ENCODE measurements at regions not wholly inside any gene's neighbourhood (a gene's known extent, or its start where the extent isn't known, plus 50 kb on each side); places are given as distances from the start of the nearest gene placed in this dataset.

DNA sequence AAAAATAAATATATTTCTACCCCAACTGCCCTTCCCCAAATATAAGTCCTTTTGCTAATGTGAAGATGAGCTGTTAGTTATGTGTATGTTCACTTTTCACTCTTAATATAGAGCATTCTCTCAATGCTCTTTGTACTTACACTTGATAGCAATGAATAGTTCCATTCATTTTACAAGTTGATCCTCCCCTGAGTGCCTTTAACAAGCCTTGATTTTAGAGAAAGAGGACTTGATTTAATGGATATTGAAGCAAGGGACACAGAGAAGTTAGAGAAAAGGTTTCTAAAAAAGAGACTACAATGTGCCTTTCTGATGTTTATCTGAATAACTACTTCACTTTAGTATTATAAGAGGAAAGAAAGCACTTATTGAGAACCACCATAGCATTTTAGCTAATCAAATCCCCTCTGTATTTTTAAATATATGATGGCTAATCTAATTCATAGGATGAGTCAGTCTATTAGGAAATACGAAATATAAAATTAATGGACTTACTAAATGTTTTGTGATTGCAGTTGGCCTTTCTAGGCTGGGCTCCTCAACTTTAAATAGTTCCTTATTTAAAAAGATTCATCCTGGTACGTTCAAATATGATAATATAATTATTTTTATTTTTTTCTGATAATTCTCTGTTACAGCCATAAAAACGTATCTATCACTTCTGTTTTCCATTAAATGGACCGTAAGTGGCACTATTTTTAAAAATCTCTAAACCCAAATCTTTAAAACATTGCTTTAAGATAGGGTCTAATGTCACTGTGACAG, 1097.8 kb upstream of the SLC10A2 start:
- TF ChIP-seq FOXM1 (IDR thresholded peaks at IDR 0.05; ENCODE audit: borderline replicate concordance, low read depth): no peak
- TF ChIP-seq TEAD4 (IDR thresholded peaks at IDR 0.05): no peak
- TF ChIP-seq EP300 (IDR thresholded peaks at IDR 0.05; ENCODE audit: borderline replicate concordance): no peak
- no peak for TF ChIP-seq EGR1 (IDR thresholded peaks at IDR 0.05)
- no peak for TF ChIP-seq YY1 (IDR thresholded peaks at IDR 0.05; ENCODE audit: low read depth)
- TF ChIP-seq NFIC (IDR thresholded peaks at IDR 0.05): no peak
- no peak for TF ChIP-seq CEBPB (IDR thresholded peaks at IDR 0.05)
- no peak for TF ChIP-seq REST (IDR thresholded peaks at IDR 0.05; ENCODE audit: low read depth)
- no peak for TF ChIP-seq TAF1 (IDR thresholded peaks at IDR 0.05; ENCODE audit: low read depth)
- TF ChIP-seq CREB1 (IDR thresholded peaks at IDR 0.05; ENCODE audit: low read depth): no peak
- no peak for TF ChIP-seq MAX (IDR thresholded peaks at IDR 0.05)
- no peak for TF ChIP-seq USF1 (IDR thresholded peaks at IDR 0.05)
- TF ChIP-seq ZBTB7A (IDR thresholded peaks at IDR 0.05; ENCODE audit: low read depth): no peak
- TF ChIP-seq TCF12 (IDR thresholded peaks at IDR 0.05; ENCODE audit: low read depth): no peak
- TF ChIP-seq RAD21 (IDR thresholded peaks at IDR 0.05; ENCODE audit: low read depth): no peak

DNA sequence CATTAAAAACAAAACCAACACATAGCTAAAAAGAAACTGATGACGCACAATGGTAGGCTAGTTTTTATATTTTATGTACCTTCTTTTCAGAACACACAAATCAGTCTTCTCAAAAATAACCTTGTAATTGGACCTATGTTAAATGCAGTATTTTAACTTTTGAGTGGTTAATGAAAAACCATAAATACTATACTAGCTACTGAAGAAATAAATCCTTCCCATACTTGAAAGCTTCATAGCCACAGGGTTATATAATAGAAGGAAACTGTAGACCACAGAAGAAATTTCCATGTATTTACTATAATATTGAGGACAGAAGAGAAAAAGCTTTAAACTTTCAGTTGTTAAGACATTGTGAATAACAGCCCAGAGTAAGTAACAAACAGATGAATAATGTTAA, 1094.3 kb upstream of the SLC10A2 start:
- no peak for TF ChIP-seq CEBPB (IDR thresholded peaks at IDR 0.05)
- TF ChIP-seq REST (IDR thresholded peaks at IDR 0.05; ENCODE audit: low read depth): no peak
- TF ChIP-seq NFIC (IDR thresholded peaks at IDR 0.05): no peak
- no peak for TF ChIP-seq EP300 (IDR thresholded peaks at IDR 0.05; ENCODE audit: borderline replicate concordance)
- no peak for TF ChIP-seq CREB1 (IDR thresholded peaks at IDR 0.05; ENCODE audit: low read depth)
- no peak for TF ChIP-seq FOXM1 (IDR thresholded peaks at IDR 0.05; ENCODE audit: borderline replicate concordance, low read depth)
- TF ChIP-seq USF1 (IDR thresholded peaks at IDR 0.05): no peak
- TF ChIP-seq TCF12 (IDR thresholded peaks at IDR 0.05; ENCODE audit: low read depth): no peak
- TF ChIP-seq ZBTB7A (IDR thresholded peaks at IDR 0.05; ENCODE audit: low read depth): no peak
- no peak for TF ChIP-seq YY1 (IDR thresholded peaks at IDR 0.05; ENCODE audit: low read depth)
- no peak for TF ChIP-seq TAF1 (IDR thresholded peaks at IDR 0.05; ENCODE audit: low read depth)
- no peak for TF ChIP-seq TEAD4 (IDR thresholded peaks at IDR 0.05)
- no peak for TF ChIP-seq MAX (IDR thresholded peaks at IDR 0.05)
- no peak for TF ChIP-seq RAD21 (IDR thresholded peaks at IDR 0.05; ENCODE audit: low read depth)
- TF ChIP-seq EGR1 (IDR thresholded peaks at IDR 0.05): no peak

GRCh38 chr13:104143760-104144416, 1077.7 kb upstream of the SLC10A2 start:
- TF ChIP-seq REST (IDR thresholded peaks at IDR 0.05; ENCODE audit: low read depth): no peak
- no peak for TF ChIP-seq FOXM1 (IDR thresholded peaks at IDR 0.05; ENCODE audit: borderline replicate concordance, low read depth)
- TF ChIP-seq TCF12 (IDR thresholded peaks at IDR 0.05; ENCODE audit: low read depth): no peak
- no peak for TF ChIP-seq CEBPB (IDR thresholded peaks at IDR 0.05)
- no peak for TF ChIP-seq TEAD4 (IDR thresholded peaks at IDR 0.05)
- no peak for TF ChIP-seq EGR1 (IDR thresholded peaks at IDR 0.05)
- TF ChIP-seq TAF1 (IDR thresholded peaks at IDR 0.05; ENCODE audit: low read depth): no peak
- TF ChIP-seq CREB1 (IDR thresholded peaks at IDR 0.05; ENCODE audit: low read depth): no peak
- no peak for TF ChIP-seq RAD21 (IDR thresholded peaks at IDR 0.05; ENCODE audit: low read depth)
- TF ChIP-seq NFIC (IDR thresholded peaks at IDR 0.05): no peak
- TF ChIP-seq MAX (IDR thresholded peaks at IDR 0.05): no peak
